MV-4-11 (cell line): ENCODE measurements at regions not wholly inside any gene's neighbourhood (a gene's known extent, or its start where the extent isn't known, plus 50 kb on each side); places are given as distances from the start of the nearest gene placed in this dataset.
"Not testable (repeated sequence)": the region's sequence is repeated elsewhere in the genome, so short reads cannot be mapped to it uniquely, and the experiment has no call there.

ENCODE experiments used
- DNase-seq: peaks from one replicate; lab custom pipeline; 2025; lab: John Stamatoyannopoulos, UW

DNA sequence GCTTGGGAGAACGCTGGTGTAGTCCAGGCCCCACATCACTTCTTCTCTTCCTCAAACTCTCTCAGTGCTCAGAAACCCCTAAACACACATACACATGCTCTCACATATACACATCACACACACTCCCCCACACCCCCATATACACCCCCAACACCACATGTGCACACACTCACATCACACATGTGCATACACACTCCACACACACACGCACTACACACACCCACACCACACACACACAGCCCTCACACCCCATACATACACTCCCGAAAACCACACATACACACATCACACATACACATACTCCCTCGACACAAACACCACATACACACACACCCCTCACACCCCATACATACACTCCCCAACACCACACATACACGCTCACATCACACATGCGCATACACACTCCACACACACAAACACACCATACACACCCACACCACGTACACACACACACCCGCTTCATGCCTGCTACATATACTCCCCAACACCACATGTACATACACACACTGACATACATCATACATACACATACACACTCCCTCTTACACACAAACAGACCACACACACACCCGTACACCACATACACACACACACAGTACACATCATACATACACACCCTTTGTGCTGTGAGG lies 110.3 kb upstream of the TMEM170B start:
- DNase-seq, result no peak

DNA sequence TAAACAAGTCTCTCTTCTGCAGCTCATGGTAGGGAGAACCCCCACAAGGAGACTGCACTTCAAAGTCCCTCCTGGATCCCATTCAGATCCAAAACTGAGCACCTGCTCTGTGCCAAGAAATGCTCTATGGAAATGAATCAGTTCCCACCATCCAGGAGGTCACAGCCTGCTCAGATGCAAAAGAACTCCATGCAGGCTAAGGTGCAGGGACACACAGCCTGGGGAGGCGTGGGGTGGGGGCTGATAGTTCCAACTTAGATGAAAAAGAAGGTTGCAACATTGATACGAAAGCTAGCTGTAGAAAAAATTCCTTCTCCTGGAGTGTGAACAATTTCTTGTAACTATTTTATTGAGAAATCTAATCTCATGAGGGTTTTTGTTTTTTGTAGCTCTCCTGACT lies 111.0 kb upstream of the TMEM170B start:
- no peak for DNase-seq

DNA sequence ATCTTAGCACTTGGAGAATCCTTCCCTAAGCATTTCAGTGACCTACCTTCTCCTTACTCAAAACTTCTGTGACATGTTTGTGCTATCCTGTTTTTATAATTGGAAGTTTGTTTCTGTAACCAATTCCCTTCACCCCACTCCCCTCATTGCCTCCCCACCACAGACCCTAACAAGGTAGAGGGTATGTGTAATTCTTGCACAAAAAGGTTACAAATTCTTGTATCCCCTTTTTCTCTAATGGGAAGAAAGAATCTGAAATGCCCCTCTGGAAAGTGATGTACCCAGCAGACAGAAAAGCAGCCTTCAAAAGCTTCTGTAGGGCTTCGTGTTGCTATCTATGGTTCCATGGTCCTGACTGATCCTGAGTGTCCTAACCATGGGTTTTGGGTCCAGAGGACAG lies 111.7 kb upstream of the TMEM170B start:
- no peak for DNase-seq

DNA sequence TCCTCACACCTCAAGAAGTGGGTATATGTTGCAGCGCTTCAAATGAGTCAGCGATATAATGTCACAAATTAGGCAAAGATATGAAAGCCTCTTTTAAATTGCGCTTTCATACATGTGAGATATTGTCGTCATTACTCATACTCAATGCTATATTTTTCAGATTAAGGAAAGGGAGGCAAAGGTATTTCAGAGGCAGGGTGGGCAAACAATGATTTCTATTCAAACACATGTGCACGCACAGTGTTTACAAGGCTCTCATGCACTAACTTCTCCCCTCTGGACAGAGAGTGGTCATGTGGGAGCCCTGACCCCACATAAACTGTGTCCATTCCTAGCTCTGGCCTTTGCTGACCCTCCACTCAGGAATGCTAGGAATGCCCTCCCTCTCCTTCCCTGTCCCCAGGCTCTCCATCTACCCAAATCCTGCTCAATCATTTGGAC lies 112.1 kb upstream of the TMEM170B start:
- no peak for DNase-seq

DNA sequence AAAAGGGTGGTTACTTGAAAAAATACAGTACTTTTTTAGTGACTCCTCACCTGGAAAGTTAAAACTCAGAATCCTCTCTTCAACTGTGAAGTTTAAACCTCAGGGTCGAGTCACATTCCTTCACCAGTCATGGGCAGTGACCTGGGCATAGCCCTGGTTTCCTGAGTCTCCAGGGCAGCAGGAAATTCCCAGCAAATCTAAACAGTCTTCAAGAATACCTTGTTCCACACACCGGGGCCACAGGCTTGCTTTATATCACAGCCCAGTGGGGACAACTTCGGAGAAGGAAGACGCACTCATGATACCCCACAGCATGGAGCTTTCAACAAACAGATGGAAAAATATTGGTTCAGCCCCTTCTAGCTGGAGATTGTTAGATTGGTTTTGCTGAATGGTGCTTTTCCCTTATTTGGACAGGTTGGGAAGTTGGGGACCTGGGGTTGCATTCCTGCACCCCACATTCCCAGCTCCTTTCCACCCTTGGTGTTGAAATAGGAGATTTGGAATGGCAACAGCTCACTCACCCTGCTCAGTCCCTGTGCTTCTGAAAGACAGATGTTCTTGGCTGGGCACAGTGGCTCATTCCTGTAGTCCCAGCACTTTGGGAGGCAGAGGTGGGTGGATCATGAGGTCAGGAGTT lies 113.0 kb upstream of the TMEM170B start:
- DNase-seq, result no peak

DNA sequence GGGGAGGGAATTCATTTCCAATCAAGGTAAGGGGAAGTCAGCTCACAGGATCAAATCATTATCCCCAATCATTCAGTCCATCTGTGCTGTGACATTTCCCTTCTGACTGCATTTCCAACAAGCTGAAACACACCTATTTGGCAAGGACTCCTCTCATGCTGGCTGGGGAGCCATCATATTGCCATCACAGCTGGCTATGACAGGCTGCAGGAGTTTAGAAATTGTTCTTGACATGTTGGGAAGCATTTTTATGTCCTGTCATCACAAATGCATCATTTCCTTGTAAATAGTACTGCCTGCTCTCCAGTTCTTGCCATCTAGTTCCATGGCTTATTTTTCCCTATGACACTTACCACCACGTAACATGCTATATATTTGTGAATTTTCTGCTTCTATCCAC lies 113.9 kb upstream of the TMEM170B start:
- no peak for DNase-seq

DNA sequence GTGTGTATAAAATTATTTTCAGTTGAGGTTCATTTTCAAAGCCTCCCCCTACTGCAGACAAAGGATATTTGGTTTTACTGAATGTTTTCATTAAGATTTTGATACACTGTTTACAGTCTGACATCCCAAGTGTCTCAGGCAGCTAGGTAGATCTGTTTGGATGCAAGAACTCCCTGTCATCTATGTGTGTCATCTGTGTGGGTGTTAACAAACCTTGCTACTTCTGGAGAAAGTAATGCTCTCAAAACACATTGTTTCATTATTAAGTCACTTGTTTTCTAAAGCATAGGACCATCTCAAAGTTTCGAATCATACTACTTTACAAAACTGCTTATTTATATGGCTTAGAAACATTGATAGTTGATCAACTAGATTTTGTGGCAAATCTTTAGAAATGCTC lies 114.5 kb upstream of the TMEM170B start:
- no peak for DNase-seq

DNA sequence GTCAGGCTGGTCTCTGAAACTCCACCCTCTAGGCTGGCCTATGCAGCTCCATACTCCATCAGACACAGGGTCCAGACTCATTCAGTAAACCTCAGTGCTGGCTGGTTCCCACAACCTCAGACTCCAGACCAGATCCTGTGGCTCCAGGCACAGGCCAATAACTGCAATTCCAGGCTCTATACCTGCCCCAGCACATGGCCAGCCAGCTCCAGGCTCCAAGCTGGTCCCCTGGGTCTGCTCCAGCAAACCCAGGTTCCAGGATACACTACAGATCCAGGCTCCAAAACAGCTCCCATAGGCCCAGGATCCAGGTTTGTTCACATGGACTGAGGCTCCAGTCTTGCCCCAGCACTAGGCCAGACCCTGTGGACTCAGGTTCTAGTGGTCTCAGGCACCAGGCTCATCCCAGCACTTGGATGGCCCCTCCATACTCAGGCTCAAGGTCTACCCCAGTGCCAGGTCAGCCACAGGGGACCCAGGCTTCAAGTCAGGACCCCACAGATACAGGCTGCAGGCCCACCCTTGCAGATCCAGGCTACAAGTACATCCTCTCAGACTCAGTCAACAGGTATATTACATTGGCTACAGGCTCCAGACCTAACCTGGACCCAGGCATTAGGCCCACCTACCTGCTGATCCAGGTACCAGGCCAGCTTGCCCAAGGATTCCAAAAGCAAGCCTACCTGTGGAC lies 117.6 kb upstream of the TMEM170B start:
- DNase-seq, result no peak

DNA sequence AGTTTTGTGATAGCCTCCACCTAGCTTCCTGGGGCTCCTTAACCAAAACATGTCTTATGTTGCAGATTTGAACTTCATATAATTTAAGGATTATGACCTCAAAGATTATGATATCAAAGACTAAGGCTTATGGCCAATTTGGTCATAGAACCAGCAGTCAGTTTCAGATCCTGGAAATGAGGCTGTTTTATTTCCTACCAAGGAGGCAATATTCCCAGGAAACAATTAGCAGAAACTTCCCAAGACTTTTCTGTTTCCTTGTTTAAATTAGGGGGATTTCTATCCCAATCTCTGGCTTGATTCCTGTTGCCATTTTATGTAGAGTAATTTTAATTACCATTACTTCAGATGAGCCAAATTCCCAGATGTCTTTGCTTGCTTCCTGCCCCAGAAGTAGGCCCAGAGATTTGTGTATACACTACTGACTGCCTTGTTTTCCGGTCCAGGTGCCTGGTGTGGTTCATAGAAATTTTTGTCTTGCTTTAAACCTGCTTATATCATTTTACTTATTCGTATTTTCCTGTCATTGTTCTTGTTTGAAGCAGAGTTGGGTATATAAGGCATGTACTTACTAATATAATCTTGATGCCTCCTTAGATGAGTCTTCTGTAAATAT lies 119.2 kb upstream of the TMEM170B start:
- DNase-seq, result no peak

DNA sequence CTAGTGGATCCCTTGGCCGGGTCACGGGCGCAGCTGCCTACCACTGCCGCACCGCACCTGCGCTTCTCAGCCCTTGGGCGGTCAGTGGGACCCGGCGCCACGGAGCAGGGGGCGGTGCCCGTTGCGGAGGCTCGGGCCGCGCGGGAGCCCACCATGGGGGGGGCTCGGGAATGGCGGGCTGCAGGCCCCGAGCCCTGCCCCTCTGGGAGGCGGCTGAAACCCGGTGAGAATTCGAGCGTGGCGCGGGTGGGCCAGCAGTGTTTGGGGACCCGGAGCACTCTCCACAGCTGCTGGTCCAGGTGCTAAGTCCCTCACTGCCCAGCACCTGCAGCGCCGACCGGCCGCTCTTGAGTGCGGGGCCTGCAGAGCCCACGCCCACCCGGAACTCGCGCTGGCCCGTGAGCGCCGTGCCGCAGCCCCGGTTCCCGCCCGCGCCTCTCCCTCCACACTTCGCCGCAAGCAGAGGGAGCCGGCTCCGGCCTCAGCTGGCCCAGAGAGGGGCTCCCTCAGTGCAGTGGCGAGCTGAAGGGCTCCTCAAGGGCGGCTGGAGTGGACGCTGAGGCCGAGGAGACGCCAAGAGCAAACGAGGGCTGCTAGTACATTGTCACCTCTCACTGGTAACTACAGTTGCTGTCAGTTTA lies 120.5 kb upstream of the TMEM170B start:
- DNase-seq, result no peak

DNA sequence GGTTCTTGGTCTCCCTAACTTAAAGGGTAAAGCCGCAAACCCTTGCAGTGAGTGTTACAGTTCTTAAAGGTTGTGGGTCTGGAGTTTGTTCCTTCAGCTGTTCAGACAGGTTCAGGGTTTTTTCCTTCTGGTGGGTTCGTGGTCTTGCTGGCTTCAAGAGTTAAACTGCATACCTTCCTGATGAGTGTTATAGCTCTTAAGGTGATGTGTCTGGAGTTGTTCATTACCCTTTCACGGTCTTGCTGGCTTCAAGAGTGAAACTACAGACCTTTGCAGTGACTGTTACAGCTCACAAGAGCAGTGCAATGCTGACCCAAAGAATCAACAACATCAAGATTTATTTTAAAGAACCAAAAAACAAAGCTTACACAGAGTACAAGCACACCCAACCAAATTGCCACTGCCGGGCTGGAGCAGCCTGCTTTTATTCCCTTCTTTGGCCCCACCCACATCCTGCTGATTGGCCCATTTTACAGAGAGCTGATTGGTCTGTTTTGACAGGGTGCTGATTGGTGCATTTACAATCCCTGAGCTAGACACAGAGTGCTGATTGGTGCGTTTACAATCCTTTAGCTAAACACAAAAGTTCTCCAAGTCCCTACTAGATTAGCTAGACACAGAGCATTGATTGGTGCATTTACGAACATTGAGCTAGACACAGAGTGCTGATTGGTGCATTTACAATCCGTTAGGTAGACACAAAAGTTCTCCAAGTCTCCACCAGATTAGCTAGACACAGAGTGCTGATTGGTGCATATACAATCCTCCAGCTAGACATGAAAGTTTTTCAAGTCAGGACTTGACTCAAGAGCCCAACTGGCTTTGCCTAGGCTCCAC lies 121.2 kb upstream of the TMEM170B start:
- DNase-seq, result not testable (repeated sequence)

DNA sequence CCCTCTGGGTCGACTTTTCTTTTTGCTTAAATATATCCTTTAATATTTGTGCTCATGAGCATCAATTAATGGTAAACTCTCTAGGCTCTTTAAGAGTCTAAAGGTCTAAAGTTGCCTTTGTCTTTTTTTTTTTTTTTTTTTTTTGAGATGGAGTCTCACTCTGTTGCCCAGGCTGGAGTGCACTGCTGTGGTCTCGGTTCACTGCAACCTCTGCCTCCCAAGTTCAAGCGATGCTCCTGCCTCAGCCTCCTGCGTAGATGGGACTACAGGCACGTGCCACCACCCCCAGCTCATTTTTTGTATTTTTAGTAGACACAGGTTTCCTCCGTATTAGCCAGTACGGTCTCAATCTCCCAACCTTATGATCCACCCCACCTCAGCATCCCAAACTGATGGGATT lies 122.0 kb upstream of the TMEM170B start:
- no peak for DNase-seq

DNA sequence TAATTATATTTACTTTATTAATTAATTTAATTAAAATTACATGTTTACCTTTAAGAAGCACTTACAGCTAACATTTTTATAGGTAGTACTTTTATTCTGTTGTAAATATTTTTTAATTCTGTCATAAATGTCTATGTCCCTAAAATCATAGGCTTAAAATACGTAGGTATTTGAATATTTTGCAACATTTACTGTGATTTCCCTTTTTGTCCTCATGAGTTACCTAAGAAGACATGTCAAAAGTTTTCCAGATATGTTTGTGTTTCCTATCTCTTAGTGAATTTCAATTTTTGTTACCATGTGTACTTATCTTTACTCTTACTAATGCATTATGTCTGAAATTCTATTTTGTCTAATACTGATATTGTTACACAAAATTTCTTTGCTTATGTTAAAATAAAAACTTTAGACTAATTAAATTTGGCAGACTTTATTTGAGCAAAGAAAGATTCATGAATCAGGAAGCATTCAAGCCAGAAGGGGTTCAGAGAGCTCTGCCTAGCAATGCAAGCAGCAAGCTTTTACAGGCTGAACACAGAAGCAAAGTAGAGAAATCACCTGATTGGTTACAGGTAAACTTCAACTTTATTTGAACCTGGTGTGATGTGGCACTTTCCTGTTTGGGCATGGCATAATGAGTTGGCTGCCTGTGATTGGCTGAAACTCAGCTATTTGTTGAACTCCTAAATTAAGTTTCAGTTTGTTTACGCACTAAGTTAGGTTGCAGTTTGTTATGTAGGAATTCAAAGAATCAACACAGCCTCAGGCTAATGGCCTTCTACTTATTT lies 123.2 kb upstream of the TMEM170B start:
- DNase-seq, result no peak

DNA sequence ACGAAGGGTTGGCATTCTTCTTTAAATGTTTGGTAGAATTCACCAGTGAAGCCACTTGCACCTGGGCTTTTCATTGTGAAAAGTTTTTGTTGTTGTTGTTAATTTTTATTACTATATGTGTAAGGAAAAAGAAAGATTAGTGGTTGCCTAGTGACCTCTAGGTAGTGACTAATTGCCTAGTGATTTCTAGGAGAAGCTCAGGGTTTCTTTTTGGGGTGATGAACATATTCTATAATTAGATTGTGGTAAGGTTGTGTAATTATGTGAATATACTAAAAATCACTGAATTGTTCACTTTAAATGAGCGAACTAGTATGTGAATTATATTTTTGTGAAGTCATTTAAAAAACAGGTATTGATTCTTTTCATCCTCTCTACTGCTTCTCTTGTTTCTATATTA lies 123.8 kb upstream of the TMEM170B start:
- DNase-seq, result peak; percentile 83

DNA sequence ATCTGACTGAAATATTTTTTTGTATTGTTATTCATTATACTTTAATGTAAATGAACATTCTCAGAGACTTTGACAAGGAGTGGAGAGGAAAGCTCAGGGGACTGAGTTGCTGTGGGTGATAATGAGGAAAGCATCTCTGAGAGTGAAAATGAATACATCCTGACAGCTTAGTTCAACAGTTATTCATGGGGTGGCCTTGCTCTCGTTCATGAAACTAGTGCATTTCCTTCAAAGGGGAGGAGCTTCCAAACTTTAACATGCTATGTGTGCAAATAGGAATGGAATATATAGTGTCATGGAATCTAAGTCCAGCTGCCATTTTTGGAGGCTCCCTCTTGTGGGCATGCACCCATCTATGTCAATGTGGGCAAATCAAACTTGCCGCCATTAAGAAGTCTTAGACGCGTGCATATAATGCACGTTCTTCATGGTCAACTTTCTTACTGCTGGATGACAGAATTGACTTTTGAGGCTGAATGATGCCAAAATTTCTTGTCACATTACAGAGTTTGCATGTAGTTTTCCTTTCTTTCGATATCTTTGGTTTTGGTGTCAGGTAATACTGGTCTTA lies 124.3 kb upstream of the TMEM170B start:
- no peak for DNase-seq

DNA sequence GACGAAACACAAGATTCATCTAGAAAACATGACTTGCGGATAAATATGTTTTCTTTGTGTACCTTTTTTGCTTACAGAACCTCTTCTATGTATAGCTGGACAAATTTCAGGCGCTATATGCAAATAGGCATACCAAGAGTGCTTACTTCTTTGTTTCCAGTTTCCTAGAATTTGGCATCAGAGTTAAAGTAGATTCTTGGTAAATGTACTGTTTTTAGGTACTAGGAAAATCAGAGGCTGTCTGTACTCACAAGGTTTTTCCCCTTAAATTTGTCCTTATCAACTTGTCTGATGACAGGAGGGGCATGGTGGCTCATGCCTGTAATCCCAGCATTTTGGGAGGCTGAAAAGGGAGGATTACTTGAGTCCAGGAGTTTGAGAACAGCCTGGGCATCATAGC lies 124.9 kb upstream of the TMEM170B start:
- DNase-seq, result peak; percentile 28

DNA sequence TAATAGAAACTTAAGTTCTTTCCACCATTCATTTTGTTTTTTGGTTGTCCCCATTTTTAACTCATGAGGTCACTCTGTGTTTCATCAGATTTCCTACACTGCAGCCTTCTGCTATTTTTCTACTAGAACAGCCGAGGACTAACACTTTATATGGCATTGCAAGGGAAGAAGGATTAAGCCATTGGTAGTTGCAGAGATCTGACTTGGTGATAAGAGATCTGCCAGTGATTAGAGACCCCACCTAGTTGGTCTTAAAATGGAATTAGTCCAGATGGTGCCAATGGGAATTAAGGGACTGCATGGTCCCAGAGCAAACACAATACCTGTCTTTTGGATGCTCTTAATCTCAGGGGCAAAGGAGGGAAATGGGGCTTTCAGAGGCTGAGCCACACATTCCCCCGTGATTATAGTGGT lies 125.5 kb upstream of the TMEM170B start:
- peak; percentile 75 for DNase-seq

DNA sequence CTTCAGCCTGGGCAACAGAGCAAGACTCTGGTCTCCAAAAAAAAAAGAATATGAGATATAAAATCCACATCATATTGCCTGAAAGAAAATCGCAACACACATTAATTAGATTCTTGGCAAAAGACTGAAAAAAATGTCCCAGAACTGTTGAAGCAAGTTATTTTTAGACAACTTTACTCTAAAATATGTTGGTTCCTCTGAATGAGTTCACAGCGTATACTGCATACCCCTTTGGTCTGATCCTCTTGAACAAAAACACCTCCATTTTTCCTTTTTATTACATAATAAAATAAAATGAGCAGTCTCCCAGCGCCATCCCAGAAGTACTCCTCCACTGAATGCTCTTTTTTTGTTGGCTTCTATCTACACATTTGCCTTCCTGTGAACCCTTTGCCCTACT lies 126.0 kb upstream of the TMEM170B start:
- no peak for DNase-seq

DNA sequence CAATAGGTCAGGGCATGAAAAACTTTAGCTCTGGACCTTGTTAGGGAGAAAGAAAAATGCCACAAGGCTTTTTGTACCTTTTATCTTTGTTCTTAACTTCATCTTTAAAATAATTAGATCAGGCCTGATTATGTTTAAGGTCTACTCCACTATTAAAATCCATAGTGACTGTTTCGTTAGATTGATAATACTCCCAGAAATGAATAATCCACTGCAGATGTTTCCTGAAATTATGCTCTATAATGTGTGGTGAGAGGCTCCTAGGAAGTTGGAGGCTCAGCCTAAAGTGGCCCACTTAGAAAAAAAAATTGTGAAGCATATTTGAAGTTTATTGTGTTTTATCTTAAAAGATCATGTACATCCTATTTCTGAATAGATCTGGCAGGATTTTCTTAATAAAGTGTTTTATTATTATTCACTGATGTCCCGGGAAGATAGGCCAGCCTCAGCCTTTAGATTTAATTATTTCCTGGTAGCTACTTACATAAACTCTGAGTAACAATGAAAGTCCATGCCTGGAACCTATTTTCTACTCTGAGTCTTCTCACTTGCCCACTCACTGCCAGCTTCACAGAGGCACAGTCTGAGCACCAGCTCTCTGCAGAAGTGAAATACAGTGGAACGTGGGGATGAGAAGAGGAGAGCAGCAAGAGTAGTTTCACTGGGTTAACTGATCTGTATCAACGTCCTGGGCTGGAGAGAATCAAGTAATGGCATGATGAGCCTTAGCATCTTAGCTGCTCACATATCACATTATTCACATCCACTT lies 126.8 kb upstream of the TMEM170B start:
- DNase-seq, result no peak

DNA sequence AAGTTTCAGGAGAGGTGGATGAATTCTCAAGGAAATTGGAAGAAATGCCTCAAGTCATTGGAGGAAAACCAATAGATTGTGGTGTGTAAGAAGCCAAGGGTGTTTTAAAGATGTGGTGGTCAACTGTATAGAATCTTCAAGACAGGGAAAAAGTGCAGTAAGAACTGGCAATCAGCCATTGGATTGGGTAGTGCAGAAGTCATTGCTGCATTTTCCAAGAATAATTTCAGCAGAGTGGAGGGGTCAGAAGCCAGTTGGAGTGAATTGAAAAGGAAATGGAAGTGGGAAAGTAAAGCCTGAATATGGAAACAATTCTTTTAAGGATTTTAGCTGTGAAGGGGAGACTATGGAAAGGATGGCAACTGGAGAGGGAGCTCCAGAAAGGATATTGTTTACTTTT lies 128.2 kb upstream of the TMEM170B start:
- no peak for DNase-seq
